H1 (cell line): ENCODE measurements at regions not wholly inside any gene's neighbourhood (a gene's known extent, or its start where the extent isn't known, plus 50 kb on each side); places are given as distances from the start of the nearest gene placed in this dataset.

Experiments
- TBP ChIP-seq: IDR thresholded peaks from 2 replicates; pipeline ENCODE4 v1.6.1; 2011; ENCODE audit warnings: low read depth, low read length, improper control_type of control experiment
- TF ChIP-seq, protein P1 (sequence below): fragments of 300-600 bp; sonication (generic); IDR thresholded peaks from 2 replicates; pipeline ENCODE4 v1.7.1; 2012; ENCODE audit warnings: low read length, moderate library complexity, mild to moderate bottlenecking, inconsistent platforms; ENCODE audit not compliant: insufficient replicate concordance

DNA sequence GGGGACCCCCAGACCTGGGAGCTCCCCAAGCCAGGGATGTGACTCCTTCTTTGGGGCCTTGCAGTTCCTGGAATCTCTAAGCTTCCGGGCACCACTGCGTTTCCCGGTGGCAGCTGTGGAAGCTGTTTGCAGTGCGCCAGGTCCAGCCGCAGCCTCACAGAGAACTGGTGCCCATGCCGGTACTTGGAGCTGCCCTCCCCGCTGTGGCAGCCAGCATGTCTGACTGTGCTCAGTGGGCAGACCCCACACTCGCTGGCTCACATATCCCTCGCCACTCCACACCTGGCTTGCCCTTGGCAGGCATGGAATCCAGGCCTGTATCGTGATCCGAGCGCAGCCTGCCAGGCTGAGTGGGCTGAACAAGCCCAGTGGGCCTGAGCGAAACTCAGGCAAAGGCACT is 753.2 kb upstream of the PCDH20 start (continued):
- TF ChIP-seq, protein P1, sequence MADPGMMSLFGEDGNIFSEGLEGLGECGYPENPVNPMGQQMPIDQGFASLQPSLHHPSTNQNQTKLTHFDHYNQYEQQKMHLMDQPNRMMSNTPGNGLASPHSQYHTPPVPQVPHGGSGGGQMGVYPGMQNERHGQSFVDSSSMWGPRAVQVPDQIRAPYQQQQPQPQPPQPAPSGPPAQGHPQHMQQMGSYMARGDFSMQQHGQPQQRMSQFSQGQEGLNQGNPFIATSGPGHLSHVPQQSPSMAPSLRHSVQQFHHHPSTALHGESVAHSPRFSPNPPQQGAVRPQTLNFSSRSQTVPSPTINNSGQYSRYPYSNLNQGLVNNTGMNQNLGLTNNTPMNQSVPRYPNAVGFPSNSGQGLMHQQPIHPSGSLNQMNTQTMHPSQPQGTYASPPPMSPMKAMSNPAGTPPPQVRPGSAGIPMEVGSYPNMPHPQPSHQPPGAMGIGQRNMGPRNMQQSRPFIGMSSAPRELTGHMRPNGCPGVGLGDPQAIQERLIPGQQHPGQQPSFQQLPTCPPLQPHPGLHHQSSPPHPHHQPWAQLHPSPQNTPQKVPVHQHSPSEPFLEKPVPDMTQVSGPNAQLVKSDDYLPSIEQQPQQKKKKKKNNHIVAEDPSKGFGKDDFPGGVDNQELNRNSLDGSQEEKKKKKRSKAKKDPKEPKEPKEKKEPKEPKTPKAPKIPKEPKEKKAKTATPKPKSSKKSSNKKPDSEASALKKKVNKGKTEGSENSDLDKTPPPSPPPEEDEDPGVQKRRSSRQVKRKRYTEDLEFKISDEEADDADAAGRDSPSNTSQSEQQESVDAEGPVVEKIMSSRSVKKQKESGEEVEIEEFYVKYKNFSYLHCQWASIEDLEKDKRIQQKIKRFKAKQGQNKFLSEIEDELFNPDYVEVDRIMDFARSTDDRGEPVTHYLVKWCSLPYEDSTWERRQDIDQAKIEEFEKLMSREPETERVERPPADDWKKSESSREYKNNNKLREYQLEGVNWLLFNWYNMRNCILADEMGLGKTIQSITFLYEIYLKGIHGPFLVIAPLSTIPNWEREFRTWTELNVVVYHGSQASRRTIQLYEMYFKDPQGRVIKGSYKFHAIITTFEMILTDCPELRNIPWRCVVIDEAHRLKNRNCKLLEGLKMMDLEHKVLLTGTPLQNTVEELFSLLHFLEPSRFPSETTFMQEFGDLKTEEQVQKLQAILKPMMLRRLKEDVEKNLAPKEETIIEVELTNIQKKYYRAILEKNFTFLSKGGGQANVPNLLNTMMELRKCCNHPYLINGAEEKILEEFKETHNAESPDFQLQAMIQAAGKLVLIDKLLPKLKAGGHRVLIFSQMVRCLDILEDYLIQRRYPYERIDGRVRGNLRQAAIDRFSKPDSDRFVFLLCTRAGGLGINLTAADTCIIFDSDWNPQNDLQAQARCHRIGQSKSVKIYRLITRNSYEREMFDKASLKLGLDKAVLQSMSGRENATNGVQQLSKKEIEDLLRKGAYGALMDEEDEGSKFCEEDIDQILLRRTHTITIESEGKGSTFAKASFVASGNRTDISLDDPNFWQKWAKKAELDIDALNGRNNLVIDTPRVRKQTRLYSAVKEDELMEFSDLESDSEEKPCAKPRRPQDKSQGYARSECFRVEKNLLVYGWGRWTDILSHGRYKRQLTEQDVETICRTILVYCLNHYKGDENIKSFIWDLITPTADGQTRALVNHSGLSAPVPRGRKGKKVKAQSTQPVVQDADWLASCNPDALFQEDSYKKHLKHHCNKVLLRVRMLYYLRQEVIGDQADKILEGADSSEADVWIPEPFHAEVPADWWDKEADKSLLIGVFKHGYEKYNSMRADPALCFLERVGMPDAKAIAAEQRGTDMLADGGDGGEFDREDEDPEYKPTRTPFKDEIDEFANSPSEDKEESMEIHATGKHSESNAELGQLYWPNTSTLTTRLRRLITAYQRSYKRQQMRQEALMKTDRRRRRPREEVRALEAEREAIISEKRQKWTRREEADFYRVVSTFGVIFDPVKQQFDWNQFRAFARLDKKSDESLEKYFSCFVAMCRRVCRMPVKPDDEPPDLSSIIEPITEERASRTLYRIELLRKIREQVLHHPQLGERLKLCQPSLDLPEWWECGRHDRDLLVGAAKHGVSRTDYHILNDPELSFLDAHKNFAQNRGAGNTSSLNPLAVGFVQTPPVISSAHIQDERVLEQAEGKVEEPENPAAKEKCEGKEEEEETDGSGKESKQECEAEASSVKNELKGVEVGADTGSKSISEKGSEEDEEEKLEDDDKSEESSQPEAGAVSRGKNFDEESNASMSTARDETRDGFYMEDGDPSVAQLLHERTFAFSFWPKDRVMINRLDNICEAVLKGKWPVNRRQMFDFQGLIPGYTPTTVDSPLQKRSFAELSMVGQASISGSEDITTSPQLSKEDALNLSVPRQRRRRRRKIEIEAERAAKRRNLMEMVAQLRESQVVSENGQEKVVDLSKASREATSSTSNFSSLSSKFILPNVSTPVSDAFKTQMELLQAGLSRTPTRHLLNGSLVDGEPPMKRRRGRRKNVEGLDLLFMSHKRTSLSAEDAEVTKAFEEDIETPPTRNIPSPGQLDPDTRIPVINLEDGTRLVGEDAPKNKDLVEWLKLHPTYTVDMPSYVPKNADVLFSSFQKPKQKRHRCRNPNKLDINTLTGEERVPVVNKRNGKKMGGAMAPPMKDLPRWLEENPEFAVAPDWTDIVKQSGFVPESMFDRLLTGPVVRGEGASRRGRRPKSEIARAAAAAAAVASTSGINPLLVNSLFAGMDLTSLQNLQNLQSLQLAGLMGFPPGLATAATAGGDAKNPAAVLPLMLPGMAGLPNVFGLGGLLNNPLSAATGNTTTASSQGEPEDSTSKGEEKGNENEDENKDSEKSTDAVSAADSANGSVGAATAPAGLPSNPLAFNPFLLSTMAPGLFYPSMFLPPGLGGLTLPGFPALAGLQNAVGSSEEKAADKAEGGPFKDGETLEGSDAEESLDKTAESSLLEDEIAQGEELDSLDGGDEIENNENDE = no peak
- TF ChIP-seq TBP = no peak
